ENCODE measurements at regions not wholly inside any gene's neighbourhood (a gene's known extent, or its start where the extent isn't known, plus 50 kb on each side); places are given as distances from the start of the nearest gene placed in this dataset.

DNA sequence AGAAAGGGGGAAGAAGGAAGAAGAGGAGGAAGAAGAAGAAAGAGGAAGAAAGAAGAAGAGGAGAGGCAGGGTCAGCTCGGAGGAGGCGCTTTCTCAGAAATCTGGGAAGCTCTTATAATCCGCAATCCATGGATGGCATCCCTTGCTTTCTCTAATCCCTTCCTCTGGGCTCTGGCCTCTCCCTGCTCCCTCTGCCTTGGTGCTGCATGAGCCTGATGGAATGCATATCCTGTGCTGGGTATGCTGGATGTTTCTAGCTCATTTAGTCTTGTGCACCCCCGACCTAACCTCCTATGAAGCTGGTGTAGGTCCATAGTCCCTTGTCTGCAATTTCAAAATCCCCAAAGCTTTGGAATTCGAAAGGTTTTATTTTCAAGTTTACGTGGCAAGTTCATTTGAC lies 94.2 kb upstream of the MYL2 start:
- Mint-ChIP-seq H3K27ac (no peak overlapping the region), H3K36me3 (no peaks in the 10 kb centered on the region), H3K4me3 (no peak overlapping the region), H3K27me3 (peaks cover 69% of the 10 kb centered on the region), H3K4me1 (ENCODE audit: unreplicated experiment) (no peaks in the 10 kb centered on the region), H3K9me3 (peaks cover 5% of the 10 kb centered on the region)
- TF ChIP-seq, protein P1, sequence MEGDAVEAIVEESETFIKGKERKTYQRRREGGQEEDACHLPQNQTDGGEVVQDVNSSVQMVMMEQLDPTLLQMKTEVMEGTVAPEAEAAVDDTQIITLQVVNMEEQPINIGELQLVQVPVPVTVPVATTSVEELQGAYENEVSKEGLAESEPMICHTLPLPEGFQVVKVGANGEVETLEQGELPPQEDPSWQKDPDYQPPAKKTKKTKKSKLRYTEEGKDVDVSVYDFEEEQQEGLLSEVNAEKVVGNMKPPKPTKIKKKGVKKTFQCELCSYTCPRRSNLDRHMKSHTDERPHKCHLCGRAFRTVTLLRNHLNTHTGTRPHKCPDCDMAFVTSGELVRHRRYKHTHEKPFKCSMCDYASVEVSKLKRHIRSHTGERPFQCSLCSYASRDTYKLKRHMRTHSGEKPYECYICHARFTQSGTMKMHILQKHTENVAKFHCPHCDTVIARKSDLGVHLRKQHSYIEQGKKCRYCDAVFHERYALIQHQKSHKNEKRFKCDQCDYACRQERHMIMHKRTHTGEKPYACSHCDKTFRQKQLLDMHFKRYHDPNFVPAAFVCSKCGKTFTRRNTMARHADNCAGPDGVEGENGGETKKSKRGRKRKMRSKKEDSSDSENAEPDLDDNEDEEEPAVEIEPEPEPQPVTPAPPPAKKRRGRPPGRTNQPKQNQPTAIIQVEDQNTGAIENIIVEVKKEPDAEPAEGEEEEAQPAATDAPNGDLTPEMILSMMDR (conservative IDR thresholded peaks at IDR 0.05): no peak
- DNase-seq (ENCODE audit: extremely low spot score, unreplicated experiment): no peak

DNA sequence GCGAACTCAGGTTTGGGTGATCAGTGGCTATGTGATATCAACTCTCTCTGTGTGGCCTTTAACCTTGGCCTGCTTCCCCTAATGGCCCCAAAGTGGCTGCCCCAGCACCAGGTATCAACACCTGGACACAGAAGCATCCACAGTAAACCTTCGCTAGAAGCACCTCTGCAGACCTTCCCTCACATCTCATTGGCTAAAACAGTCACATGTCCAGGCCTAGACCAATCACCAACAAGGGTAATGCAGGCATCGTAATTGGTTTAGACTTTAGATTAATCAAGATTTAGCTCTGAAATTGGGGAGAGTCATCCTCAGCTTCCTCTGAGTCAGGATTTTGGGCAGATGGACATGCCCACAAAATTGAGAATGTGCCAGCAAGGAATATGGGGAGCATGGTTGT lies 92.5 kb upstream of the MYL2 start:
- H3K4me3 Mint-ChIP-seq: no peak overlapping the region
- H3K27me3 Mint-ChIP-seq: peaks cover 62% of the 10 kb centered on the region
- no peaks in the 10 kb centered on the region for H3K36me3 Mint-ChIP-seq
- H3K27ac Mint-ChIP-seq: no peak overlapping the region
- TF ChIP-seq, protein P1 (conservative IDR thresholded peaks at IDR 0.05): no peak
- peaks cover 5% of the 10 kb centered on the region for H3K9me3 Mint-ChIP-seq
- no peaks in the 10 kb centered on the region for H3K4me1 Mint-ChIP-seq (ENCODE audit: unreplicated experiment)
- no peak for DNase-seq (ENCODE audit: extremely low spot score, unreplicated experiment)

DNA sequence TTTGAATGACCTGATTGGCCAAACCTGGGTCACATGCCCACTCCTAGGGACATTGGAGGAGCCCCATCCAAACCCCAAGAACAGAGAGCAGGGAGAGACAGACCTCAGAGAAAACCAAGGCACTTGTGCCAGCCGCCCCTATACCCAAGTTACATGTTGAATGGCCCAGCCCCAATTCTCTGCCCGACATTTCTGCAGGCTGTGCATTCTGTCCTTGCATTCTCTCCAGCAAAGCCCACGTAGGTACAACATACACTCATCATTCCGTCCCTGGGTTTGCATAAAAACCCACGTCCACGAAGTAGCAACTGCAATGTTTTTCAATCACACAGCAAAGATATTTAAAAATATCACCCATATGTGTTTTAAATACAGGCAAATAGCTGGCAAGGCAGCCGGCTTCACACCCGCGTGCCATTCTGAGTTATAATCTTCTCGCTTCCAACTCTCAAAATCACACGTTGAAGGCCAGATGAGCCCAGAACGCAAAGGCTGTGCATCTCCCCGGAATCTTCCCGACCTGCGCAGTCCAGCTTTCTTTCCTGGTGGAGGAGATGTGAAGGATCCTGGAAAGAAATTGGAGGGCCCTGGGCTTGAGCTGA lies 91.7 kb upstream of the MYL2 start:
- TF ChIP-seq, protein P1 (conservative IDR thresholded peaks at IDR 0.05): no peak
- DNase-seq (ENCODE audit: extremely low spot score, unreplicated experiment): no peak

GRCh38 chr12:111010916-111011657 lies 90.7 kb upstream of the MYL2 start:
- no peaks in the 10 kb centered on the region for H3K4me1 Mint-ChIP-seq (ENCODE audit: unreplicated experiment)
- no peak overlapping the region for H3K4me3 Mint-ChIP-seq
- H3K27ac Mint-ChIP-seq: no peak overlapping the region
- no peaks in the 10 kb centered on the region for H3K36me3 Mint-ChIP-seq
- DNase-seq (ENCODE audit: extremely low spot score, unreplicated experiment): no peak
- peaks cover 53% of the 10 kb centered on the region for H3K27me3 Mint-ChIP-seq
- peaks cover 5% of the 10 kb centered on the region for H3K9me3 Mint-ChIP-seq
- TF ChIP-seq, protein P1 (conservative IDR thresholded peaks at IDR 0.05): no peak

More for the DNA sequence above, 91.7 kb upstream of the MYL2 start:
- Mint-ChIP-seq H3K27ac (no peak overlapping the region), H3K4me1 (ENCODE audit: unreplicated experiment) (no peaks in the 10 kb centered on the region), H3K27me3 (peaks cover 57% of the 10 kb centered on the region), H3K4me3 (no peak overlapping the region), H3K36me3 (no peaks in the 10 kb centered on the region), H3K9me3 (peaks cover 5% of the 10 kb centered on the region)

- no peak overlapping the region for H3K27ac Mint-ChIP-seq
- no peaks in the 10 kb centered on the region for H3K36me3 Mint-ChIP-seq
- TF ChIP-seq, protein P1 (conservative IDR thresholded peaks at IDR 0.05): no peak
- no peak overlapping the region for H3K4me3 Mint-ChIP-seq
- DNase-seq (ENCODE audit: extremely low spot score, unreplicated experiment): no peak
- H3K9me3 Mint-ChIP-seq: peaks cover 5% of the 10 kb centered on the region
- H3K4me1 Mint-ChIP-seq (ENCODE audit: unreplicated experiment): no peaks in the 10 kb centered on the region
- peaks cover 55% of the 10 kb centered on the region for H3K27me3 Mint-ChIP-seq
Measured at GRCh38 chr12:111010061-111010460, 89.7 kb upstream of the MYL2 start.

All from type B pancreatic cell (in vitro differentiated cells).